Liver (tissue), 3 donors: ENCODE measurements at regions not wholly inside any gene's neighbourhood (a gene's known extent, or its start where the extent isn't known, plus 50 kb on each side); places are given as distances from the start of the nearest gene placed in this dataset.

Experiments
- FOXA1 ChIP-seq: IDR thresholded peaks from 2 replicates; pipeline ENCODE4 v1.6.1; 2016; ENCODE audit warnings: antibody characterized with exemption
- GABPA ChIP-seq, 2 donors: IDR thresholded peaks in 1 of 2; conservative IDR thresholded peaks in 1 of 2; 2 replicates each; pipeline ENCODE4 v1.6.1; 2016; ENCODE audit warnings: antibody characterized with exemption in 2 of 2, mild to moderate bottlenecking in 1 of 2, moderate library complexity in 1 of 2
- JUND ChIP-seq, 2 donors: IDR thresholded peaks; 2 replicates each; pipeline ENCODE4 v1.6.1; 2016; ENCODE audit warnings: antibody characterized with exemption in 2 of 2
- NR2F2 ChIP-seq: IDR thresholded peaks from 2 replicates; pipeline ENCODE4 v1.6.1; 2016; ENCODE audit warnings: antibody characterized with exemption
- SP1 ChIP-seq: IDR thresholded peaks from 2 replicates; pipeline ENCODE4 v1.6.1; 2018; ENCODE audit warnings: antibody characterized with exemption, mild to moderate bottlenecking
- TF ChIP-seq, protein P1 (sequence below): IDR thresholded peaks from 2 replicates; pipeline ENCODE4 v1.6.1; 2016; ENCODE audit warnings: antibody characterized with exemption
- TF ChIP-seq, protein P2 (sequence below): fragments of 150-350 bp; IDR thresholded peaks from 2 replicates; pipeline ENCODE4 v1.5.1; 2017; ENCODE audit warnings: improper control_type of control experiment, low read depth, low read length; ENCODE audit not compliant: missing input control
- TF ChIP-seq, protein P3 (sequence below): IDR thresholded peaks from 2 replicates; pipeline ENCODE4 v1.6.1; 2016; ENCODE audit warnings: antibody characterized with exemption
- donor health status: healthy.
- donor health status: healthy.

DNA sequence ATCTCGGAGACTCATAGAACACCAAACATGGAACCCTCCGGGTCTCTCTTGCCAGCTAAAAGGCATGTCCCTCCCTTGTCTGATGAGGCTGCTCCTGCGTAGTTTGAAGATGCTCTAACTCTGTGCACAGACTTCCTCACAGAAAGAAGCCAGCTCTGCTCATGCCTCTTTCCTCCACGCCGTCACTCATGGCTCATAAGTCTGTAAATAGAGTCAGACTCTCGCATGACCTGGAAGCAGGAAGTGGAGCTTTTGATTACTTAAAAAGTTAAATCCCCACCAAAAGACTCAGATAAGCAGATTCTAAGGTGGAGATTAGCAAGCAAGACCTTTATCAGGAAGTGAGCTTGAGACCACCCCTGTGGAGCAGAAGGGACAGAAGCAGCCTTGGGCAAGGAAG is 171.6 kb downstream of the TRIM33 start:
- TF ChIP-seq, protein P1, sequence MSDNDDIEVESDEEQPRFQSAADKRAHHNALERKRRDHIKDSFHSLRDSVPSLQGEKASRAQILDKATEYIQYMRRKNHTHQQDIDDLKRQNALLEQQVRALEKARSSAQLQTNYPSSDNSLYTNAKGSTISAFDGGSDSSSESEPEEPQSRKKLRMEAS = no peak
- TF ChIP-seq FOXA1 (no peak), JUND (IDR thresholded peaks at IDR 0.05) (no peak), GABPA (IDR thresholded peaks at IDR 0.05 in 1 of 2, conservative IDR thresholded peaks at IDR 0.05 in 1 of 2) (no peak), NR2F2 (no peak), SP1 (no peak)
- TF ChIP-seq, protein P2, sequence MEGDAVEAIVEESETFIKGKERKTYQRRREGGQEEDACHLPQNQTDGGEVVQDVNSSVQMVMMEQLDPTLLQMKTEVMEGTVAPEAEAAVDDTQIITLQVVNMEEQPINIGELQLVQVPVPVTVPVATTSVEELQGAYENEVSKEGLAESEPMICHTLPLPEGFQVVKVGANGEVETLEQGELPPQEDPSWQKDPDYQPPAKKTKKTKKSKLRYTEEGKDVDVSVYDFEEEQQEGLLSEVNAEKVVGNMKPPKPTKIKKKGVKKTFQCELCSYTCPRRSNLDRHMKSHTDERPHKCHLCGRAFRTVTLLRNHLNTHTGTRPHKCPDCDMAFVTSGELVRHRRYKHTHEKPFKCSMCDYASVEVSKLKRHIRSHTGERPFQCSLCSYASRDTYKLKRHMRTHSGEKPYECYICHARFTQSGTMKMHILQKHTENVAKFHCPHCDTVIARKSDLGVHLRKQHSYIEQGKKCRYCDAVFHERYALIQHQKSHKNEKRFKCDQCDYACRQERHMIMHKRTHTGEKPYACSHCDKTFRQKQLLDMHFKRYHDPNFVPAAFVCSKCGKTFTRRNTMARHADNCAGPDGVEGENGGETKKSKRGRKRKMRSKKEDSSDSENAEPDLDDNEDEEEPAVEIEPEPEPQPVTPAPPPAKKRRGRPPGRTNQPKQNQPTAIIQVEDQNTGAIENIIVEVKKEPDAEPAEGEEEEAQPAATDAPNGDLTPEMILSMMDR = no peak
- TF ChIP-seq, protein P3, sequence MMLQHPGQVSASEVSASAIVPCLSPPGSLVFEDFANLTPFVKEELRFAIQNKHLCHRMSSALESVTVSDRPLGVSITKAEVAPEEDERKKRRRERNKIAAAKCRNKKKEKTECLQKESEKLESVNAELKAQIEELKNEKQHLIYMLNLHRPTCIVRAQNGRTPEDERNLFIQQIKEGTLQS = no peak
